ENCODE measurements at regions not wholly inside any gene's neighbourhood (a gene's known extent, or its start where the extent isn't known, plus 50 kb on each side); places are given as distances from the start of the nearest gene placed in this dataset.
"Not testable (repeated sequence)": the region's sequence is repeated elsewhere in the genome, so short reads cannot be mapped to it uniquely, and the experiment has no call there.

- DNase-seq (ENCODE audit: low spot score) = no peak
- in situ Hi-C loops (cut with HindIII; ENCODE audit: low sequenced_read_pairs) = no loop called here
Observed at GRCh38 chr1:38500352-38500751, 359.2 kb downstream of the RRAGC start.

GRCh38 chr1:38498686-38499085, 360.9 kb downstream of the RRAGC start:
- in situ Hi-C loops (cut with HindIII; ENCODE audit: low sequenced_read_pairs) = no loop called here
- DNase-seq (ENCODE audit: low spot score) = no peak

- in situ Hi-C loops (cut with HindIII; ENCODE audit: low sequenced_read_pairs) = no loop called here
- DNase-seq (ENCODE audit: low spot score) = no peak
Observed at GRCh38 chr1:38497921-38498656, 361.5 kb downstream of the RRAGC start.

GRCh38 chr1:38493306-38493705, 366.3 kb downstream of the RRAGC start:
- DNase-seq (ENCODE audit: low spot score); in situ Hi-C loops (cut with HindIII; ENCODE audit: low sequenced_read_pairs): not testable (repeated sequence)

GRCh38 chr1:38489844-38490270, 369.7 kb downstream of the RRAGC start:
- DNase-seq (ENCODE audit: low spot score) = peak; percentile 1
- in situ Hi-C loops (cut with HindIII; ENCODE audit: low sequenced_read_pairs) = no loop called here

- in situ Hi-C loops (cut with HindIII; ENCODE audit: low sequenced_read_pairs) = no loop called here
Observed at GRCh38 chr1:38488162-38488898, 371.2 kb downstream of the RRAGC start.

GRCh38 chr1:38487396-38487795, 372.2 kb downstream of the RRAGC start:
- no peak for DNase-seq (ENCODE audit: low spot score)
- in situ Hi-C loops (cut with HindIII; ENCODE audit: low sequenced_read_pairs) = no loop called here

More at GRCh38 chr1:38488162-38488898, 371.2 kb downstream of the RRAGC start:
- no peak for DNase-seq (ENCODE audit: low spot score)

GRCh38 chr1:38486085-38486484, 373.5 kb downstream of the RRAGC start:
- DNase-seq (ENCODE audit: low spot score) = no peak
- in situ Hi-C loops (cut with HindIII; ENCODE audit: low sequenced_read_pairs) = no loop called here

- in situ Hi-C loops (cut with HindIII; ENCODE audit: low sequenced_read_pairs) = no loop called here
- no peak for DNase-seq (ENCODE audit: low spot score)
Observed at GRCh38 chr1:38481871-38482826, 377.4 kb downstream of the RRAGC start.

- DNase-seq (ENCODE audit: low spot score); in situ Hi-C loops (cut with HindIII; ENCODE audit: low sequenced_read_pairs): not testable (repeated sequence)
Observed at GRCh38 chr1:38479662-38480061, 379.9 kb downstream of the RRAGC start.

GRCh38 chr1:38477811-38478210, 381.8 kb downstream of the RRAGC start:
- in situ Hi-C loops (cut with HindIII; ENCODE audit: low sequenced_read_pairs) = no loop called here
- DNase-seq (ENCODE audit: low spot score) = no peak

- in situ Hi-C loops (cut with HindIII; ENCODE audit: low sequenced_read_pairs) = no loop called here
- DNase-seq (ENCODE audit: low spot score) = no peak
Observed at GRCh38 chr1:38476850-38477178, 382.8 kb downstream of the RRAGC start.

- no peak for DNase-seq (ENCODE audit: low spot score)
- in situ Hi-C loops (cut with HindIII; ENCODE audit: low sequenced_read_pairs) = no loop called here
Observed at GRCh38 chr1:38476111-38476849, 383.3 kb downstream of the RRAGC start.

- in situ Hi-C loops (cut with HindIII; ENCODE audit: low sequenced_read_pairs) = no loop called here
Observed at GRCh38 chr1:38475624-38476005, 384.0 kb downstream of the RRAGC start.

GRCh38 chr1:38474738-38475623, 384.6 kb downstream of the RRAGC start:
- in situ Hi-C loops (cut with HindIII; ENCODE audit: low sequenced_read_pairs) = no loop called here
- DNase-seq (ENCODE audit: low spot score) = no peak

More at GRCh38 chr1:38475624-38476005, 384.0 kb downstream of the RRAGC start:
- no peak for DNase-seq (ENCODE audit: low spot score)

GRCh38 chr1:38466487-38466886, 393.1 kb downstream of the RRAGC start:
- DNase-seq (ENCODE audit: low spot score) = no peak

GRCh38 chr1:38465460-38465859, 394.1 kb downstream of the RRAGC start:
- DNase-seq (ENCODE audit: low spot score) = no peak
- in situ Hi-C loops (cut with HindIII; ENCODE audit: low sequenced_read_pairs) = no loop called here

More at GRCh38 chr1:38466487-38466886, 393.1 kb downstream of the RRAGC start:
- in situ Hi-C loops (cut with HindIII; ENCODE audit: low sequenced_read_pairs) = no loop called here

- in situ Hi-C loops (cut with HindIII; ENCODE audit: low sequenced_read_pairs) = no loop called here
- DNase-seq (ENCODE audit: low spot score) = no peak
Observed at GRCh38 chr1:38464071-38464661, 395.4 kb downstream of the RRAGC start.
